Ovary (tissue), 7 donors: ENCODE measurements at regions not wholly inside any gene's neighbourhood (a gene's known extent, or its start where the extent isn't known, plus 50 kb on each side); places are given as distances from the start of the nearest gene placed in this dataset.

ENCODE experiments used
- DNase-seq, 5 donors: peaks; one replicate each; pipeline ENCODE4 v3.0.0-alpha.2; 2019 to 2020
- H3K27ac ChIP-seq, 2 donors: fragments of 200-600 bp; one replicate each; pipeline versions ENCODE4 v1.5.1 to v1.8.0; 2019 to 2022
- H3K27me3 ChIP-seq: fragments of 200-600 bp; one replicate; pipeline ENCODE4 v1.8.0; 2022
- H3K36me3 ChIP-seq: fragments of 200-600 bp; sonication (generic); one replicate; pipeline ENCODE4 v1.5.1; 2019
- H3K4me1 ChIP-seq: one replicate; pipeline ENCODE4 v1.8.1; 2013; ENCODE audit warnings: mild to moderate bottlenecking, moderate library complexity; ENCODE audit not compliant: insufficient read depth
- H3K4me3 ChIP-seq: fragments of 200-600 bp; sonication (generic); one replicate; pipeline ENCODE4 v1.5.1; 2017
- H3K9me3 ChIP-seq, 2 donors: fragments of 200-600 bp in 1 of 2; sonication (generic) in 1 of 2; one replicate each; pipeline versions ENCODE4 v1.5.1 to v1.8.1; 2013 to 2019; ENCODE audit warnings: mild to moderate bottlenecking in 1 of 2, moderate library complexity in 1 of 2
- CTCF ChIP-seq, 3 donors: fragments of 450-650 bp in 2 of 3; fragments of 200-600 bp in 1 of 3; IDR thresholded peaks; one replicate each; pipeline versions ENCODE4 v1.5.1 to v1.8.0; 2016 to 2022; ENCODE audit warnings: antibody characterized with exemption in 3 of 3, mild to moderate bottlenecking in 1 of 3
- EP300 ChIP-seq: sonication (generic); formaldehyde crosslinking; IDR thresholded peaks from one replicate; pipeline ENCODE4 v1.6.1; 2017; ENCODE audit warnings: antibody characterized with exemption
- POLR2A ChIP-seq: fragments of 450-650 bp; IDR thresholded peaks from one replicate; pipeline ENCODE4 v1.6.1; 2017; ENCODE audit warnings: antibody characterized with exemption, mild to moderate bottlenecking, moderate library complexity
- WGBS, 3 donors: extraction: QIAGEN DNeasy Blood & Tissue Kit in 1 of 3; methylation state at CpG; one replicate each; pipeline versions ENCODE4 v1.1.5 to v1.1.7; 2013 to 2017; 5-methylcytosine and 5-hydroxymethylcytosine counted together
- intact Hi-C, 4 donors: fragments of 100-400 bp; cut with DNase I; formaldehyde crosslinking; loops; one replicate each; pipeline versions ENCODE4 v1.11.0 to v1.15.1; 2022 to 2023
- donor health status: DM: no; HTN: no; CAD: no; lungs with moderate emphysema.
- donor health status: DM: no; HTN: no; CAD: no.
- donor health status: Bipolar disorder and iron deficiency.
- donor health status: DM: no; HTN: no; CAD: no.
- donor health status: DM: yes; HTN: yes; CAD: no.

DNA sequence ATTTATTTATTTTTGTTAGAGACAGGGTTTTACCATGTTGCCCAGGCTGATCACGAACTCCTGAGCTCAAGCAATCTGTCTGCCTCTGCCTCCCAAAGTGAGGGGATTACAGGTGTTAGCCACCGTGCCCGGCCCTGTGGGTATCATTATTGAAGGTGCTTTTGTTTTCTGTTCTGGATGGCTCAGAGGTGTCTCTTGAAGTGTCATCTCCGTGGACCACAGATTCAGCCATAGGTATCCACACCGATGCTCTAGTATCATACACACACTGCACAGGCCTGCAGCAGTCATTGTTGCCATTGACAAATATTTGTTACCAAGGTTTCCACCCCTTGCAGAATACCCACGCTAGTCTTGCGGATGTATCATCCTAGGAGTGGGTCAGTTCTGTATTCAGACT, 446.2 kb downstream of the XYLT1 start:
- H3K27me3 ChIP-seq = no peaks in the 10 kb centered on the region
- WGBS, 3 donors = 84 to 89% (median 85%) methylated on average over 7 of the region's 7 CpGs
- H3K27ac ChIP-seq = no peak overlapping the region
- DNase-seq = no peak
- H3K9me3 ChIP-seq = no peaks in the 10 kb centered on the region
- no peaks in the 10 kb centered on the region for H3K4me1 ChIP-seq
- H3K36me3 ChIP-seq = no peaks in the 10 kb centered on the region
- H3K4me3 ChIP-seq = no peak overlapping the region
- intact Hi-C loops = no loop called here
- TF ChIP-seq EP300 (no peak), CTCF (IDR thresholded peaks at IDR 0.05) (no peak), POLR2A (no peak)

DNA sequence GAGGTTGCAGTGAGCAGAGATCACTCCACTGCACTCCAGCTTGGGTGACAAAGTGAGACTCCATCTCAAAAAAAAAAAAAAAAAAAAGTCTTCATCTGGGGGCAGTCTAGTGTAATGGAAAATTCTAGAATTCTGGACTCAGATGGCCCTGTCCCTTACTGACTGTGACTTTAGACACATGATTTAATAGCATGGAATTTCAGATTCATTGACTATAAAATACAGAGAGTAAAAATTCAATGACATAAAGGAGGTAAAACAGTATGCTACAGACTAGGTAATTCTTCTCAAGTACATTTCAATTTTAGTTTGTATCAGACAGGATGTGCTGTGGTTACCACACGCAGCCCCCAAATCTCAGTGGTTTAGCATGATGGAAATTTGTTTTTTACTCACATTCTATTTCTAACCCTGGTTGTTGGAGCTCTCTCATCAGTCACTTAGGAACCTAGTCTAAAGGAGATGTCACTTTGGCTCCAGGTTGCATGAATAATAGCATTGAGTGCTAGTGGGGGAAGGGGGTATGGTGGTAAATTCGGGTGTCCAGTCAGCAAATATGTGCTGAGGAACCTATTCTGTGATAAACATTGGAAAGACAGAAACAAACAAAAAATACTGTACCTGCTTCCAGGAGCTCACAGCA, 444.0 kb downstream of the XYLT1 start:
- Histone ChIP-seq H3K36me3 (no peaks in the 10 kb centered on the region), H3K4me3 (no peak overlapping the region), H3K9me3 (no peaks in the 10 kb centered on the region), H3K27ac (no peak overlapping the region), H3K27me3 (no peaks in the 10 kb centered on the region), H3K4me1 (no peaks in the 10 kb centered on the region)
- DNase-seq = no peak
- 47 to 49% (median 48%) methylated on average over 2 of the region's 2 CpGs for WGBS, 3 donors
- TF ChIP-seq CTCF (IDR thresholded peaks at IDR 0.05) = no peak
- no peak for TF ChIP-seq POLR2A
- no peak for TF ChIP-seq EP300
- intact Hi-C loops = no loop called here

- H3K9me3 ChIP-seq = no peaks in the 10 kb centered on the region
- intact Hi-C loops = no loop called here
Observed at GRCh38 chr16:17027488-17028129, 443.2 kb downstream of the XYLT1 start.

GRCh38 chr16:17029602-17030350, 441.0 kb downstream of the XYLT1 start:
- no peak for TF ChIP-seq POLR2A
- TF ChIP-seq EP300 = no peak
- TF ChIP-seq CTCF (IDR thresholded peaks at IDR 0.05) = no peak
- 42 to 64% (median 52%) methylated on average over 1 of the region's 1 CpG for WGBS, 3 donors
- H3K4me3 ChIP-seq = no peak overlapping the region
- no peaks in the 10 kb centered on the region for H3K36me3 ChIP-seq
- no peaks in the 10 kb centered on the region for H3K9me3 ChIP-seq
- no peak for DNase-seq
- no peak overlapping the region for H3K27ac ChIP-seq
- H3K27me3 ChIP-seq = no peaks in the 10 kb centered on the region
- intact Hi-C loops = no loop called here
- H3K4me1 ChIP-seq = no peaks in the 10 kb centered on the region

More at GRCh38 chr16:17027488-17028129, 443.2 kb downstream of the XYLT1 start:
- H3K36me3 ChIP-seq = no peaks in the 10 kb centered on the region
- WGBS, 3 donors = 67 to 76% (median 74%) methylated on average over 6 of the region's 6 CpGs
- H3K4me3 ChIP-seq = no peak overlapping the region
- TF ChIP-seq CTCF (IDR thresholded peaks at IDR 0.05) = no peak
- TF ChIP-seq POLR2A = no peak
- TF ChIP-seq EP300 = no peak
- no peak overlapping the region for H3K27ac ChIP-seq
- no peaks in the 10 kb centered on the region for H3K27me3 ChIP-seq
- no peak for DNase-seq
- no peaks in the 10 kb centered on the region for H3K4me1 ChIP-seq
